GM18511 (cell line): ENCODE measurements at regions not wholly inside any gene's neighbourhood (a gene's known extent, or its start where the extent isn't known, plus 50 kb on each side); places are given as distances from the start of the nearest gene placed in this dataset.

Experiments
- ATAC-seq: cut with Tn5 transposase; IDR thresholded peaks from one replicate; pipeline ENCODE4 v1.9.1; 2021; ENCODE audit warnings: mild to moderate bottlenecking, moderate library complexity; ENCODE audit not compliant: unreplicated experiment

- no peak for ATAC-seq
These were observed 193.6 kb upstream of the CARD18 start for GRCh38 chr11:105333153-105333552.

GRCh38 chr11:105332171-105332570 lies 192.6 kb upstream of the CARD18 start:
- no peak for ATAC-seq

DNA sequence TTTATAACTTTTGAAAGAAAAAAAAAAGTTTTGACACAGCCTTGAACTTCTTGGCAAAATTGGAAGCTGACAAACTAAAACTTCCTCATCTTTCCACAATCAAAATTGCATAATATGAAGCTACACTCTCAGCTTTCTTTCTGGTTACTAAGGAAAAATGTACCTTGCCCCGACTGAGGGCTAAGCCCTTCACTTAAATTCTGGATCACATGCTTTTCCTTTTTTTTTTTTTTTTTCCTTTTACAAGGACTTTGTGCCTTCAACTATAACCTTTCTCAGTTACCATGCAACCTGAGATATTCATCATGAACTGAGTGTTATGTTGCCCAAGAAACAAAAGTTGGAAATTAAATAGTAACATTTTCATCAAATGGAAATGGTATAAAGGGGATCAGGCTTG lies 188.5 kb upstream of the CARD18 start:
- no peak for ATAC-seq

DNA sequence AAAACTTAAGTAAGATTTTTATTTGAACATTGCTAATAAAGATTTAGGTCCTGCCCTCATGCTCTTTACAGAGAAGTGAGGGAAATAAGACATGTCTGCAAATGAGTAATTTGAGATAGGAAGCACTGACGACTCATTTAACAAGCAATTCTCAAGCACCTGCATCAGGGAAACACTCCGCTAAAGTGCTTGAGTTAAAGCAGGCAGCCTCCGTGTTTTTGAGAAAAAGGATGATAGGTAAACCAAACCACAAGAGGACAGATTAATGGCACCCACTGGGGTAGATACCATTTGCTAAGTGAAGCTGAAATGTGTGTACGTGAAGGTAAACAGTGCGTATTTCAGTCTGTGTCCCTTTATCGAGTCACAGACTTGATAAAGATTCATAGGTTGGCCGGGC lies 184.6 kb upstream of the CARD18 start:
- no peak for ATAC-seq

DNA sequence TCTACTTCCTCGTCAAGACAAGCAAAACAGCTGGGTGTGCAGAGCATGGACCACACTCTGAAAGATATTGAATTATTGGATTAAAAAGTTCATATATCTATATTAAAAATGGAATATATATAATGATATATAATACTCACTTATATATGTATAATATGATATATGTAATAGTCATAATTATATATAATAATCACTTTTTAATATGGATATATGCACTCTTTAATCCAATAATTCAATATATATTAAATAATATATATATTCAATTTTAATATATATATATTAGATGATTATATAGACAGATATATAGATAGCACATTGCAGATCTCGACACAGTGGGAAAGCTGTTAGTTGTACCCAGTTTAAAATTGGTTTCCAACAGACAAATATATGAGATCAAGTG lies 182.1 kb upstream of the CARD18 start:
- no peak for ATAC-seq

- ATAC-seq, result no peak
These were observed 175.7 kb upstream of the CARD18 start for GRCh38 chr11:105315287-105315686.

- ATAC-seq, result no peak
These were observed 172.7 kb upstream of the CARD18 start for GRCh38 chr11:105312266-105312665.

GRCh38 chr11:105298630-105299029 lies 159.1 kb upstream of the CARD18 start:
- ATAC-seq, result no peak

- ATAC-seq, result no peak
These were observed 158.6 kb upstream of the CARD18 start for GRCh38 chr11:105298174-105298573.

DNA sequence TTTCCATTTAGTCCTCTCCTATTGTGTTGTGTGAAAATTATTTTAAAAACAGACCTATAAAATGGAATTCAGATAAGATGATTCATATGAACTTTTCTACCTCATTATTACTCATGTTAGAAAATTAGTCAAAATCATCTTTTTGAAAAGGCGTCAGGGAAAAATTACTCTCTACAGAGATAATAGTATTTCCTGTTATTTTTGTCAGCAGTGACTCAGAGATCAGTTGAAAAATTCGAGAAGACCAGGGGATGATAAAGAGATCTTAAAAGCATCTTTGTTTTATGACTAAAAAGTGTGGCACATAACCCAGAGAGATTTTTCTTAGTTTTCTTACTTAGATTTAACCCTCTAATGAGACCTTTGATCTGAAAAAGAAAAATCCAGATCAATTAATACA lies 157.9 kb upstream of the CARD18 start:
- ATAC-seq, result no peak

DNA sequence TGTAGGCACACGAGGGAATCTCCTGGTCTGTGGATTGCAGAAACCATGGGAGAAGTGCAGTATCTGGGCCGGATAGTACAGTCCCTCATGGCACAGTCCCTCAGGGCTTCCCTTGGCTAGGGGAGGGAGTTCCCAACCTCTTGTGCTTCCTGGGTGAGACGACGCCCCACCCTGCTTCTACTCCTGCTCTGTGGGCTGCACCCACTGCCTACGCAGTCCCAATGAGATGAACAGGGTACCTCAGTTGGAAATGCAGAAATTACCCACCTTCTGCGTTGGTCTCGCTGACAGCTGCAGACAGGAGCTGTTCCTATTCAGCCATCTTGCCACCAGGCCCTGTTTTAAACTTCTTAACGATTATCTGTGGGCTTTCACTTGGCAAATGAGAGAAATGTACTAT lies 157.2 kb upstream of the CARD18 start:
- no peak for ATAC-seq

DNA sequence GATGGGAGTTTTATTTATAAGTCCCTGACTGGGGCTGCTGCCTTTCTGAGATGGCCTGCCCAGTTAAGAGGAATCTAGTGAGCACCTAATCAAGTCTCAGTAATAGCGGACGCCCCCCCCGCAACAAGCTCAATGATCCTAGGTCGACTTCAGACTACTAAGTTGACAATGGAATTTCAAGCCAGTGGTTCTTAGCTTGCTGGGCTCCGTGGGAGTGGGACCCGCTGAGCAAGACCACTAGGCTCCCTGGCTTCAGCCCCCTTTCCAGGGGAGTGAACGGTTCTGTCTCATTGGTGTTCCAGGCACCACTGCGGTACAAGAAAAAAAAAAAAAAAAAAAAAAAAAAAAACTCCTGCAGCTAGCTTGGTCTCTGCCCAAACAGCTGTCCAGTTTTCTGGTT lies 156.8 kb upstream of the CARD18 start:
- no peak for ATAC-seq

GRCh38 chr11:105282658-105283057 lies 143.1 kb upstream of the CARD18 start:
- ATAC-seq, result no peak

GRCh38 chr11:105274631-105275030 lies 135.1 kb upstream of the CARD18 start:
- no peak for ATAC-seq

DNA sequence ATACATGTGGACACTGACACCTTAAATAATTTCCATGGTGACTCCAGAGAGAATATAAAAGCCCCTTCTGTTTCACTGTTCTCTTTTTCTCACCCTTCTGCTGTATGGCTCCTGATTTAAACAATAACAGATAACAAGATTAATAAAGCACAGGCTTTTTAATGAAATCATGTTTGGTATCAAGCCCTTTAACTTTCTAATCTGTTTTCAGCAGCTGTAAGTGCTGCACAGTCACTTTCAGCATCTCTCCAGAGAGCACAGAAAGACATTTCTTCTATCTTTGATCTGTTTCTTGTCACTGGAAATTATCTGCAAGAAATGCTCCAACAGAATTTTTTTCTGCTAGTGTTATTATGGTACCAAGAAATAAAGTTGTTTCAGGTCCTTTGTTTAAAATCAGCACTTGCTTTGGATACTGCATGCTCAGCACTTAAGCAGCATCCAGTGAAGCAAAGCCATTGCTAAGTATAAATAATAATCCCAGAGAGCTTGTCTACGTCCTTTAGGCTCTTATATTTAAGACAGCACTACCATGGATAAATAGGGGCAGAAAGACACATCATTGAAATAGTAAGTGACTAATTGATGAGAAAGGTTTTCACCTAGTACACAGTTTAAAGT lies 134.2 kb upstream of the CARD18 start:
- ATAC-seq, result no peak

DNA sequence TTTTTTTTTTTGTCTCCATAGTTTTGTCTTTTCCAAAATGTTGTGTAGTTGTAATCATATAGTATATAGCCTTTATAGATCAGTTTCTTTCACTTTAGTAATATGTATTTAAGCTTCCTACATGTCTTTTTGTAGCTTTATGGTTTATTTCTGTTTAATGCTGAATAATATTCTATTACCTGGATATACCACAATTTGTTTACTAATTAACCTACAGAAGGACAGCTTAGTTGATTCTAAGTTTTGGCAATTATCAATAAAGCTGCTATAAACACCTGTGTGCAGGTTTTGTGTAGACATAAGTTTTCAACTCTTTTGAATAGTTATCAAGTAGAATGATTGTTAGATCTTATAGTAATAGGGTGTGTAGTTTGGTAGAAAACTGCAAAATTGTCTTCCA lies 130.3 kb upstream of the CARD18 start:
- no peak for ATAC-seq

- no peak for ATAC-seq
These were observed 129.0 kb upstream of the CARD18 start for GRCh38 chr11:105268404-105269062.

- ATAC-seq, result no peak
These were observed 126.3 kb upstream of the CARD18 start for GRCh38 chr11:105265845-105266244.

GRCh38 chr11:105260976-105261375 lies 121.4 kb upstream of the CARD18 start:
- ATAC-seq, result no peak

DNA sequence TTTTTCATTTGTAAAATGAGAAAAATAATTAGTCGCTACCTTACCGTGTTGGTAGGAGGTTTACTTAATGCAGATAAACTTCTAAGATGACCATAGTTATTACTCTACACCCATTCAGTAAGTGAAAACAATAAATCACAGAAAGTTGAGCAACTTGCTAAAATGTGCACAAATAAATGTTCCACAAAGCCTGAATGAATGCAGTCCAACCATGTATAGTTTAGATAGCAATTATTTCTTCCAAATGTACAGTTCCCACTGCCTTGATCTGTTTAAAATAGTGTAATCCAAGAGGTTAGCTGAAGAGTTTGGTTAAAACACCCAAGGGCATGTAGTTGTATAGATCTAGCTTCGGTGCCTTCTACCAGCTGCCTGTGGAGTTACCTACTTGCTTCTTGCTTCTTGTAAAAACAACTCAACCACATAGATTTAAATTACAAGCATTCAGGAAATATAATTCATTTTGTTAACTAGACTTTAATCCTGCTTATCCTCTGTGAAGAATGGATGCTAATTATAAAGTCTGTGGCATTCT lies 106.3 kb upstream of the CARD18 start:
- ATAC-seq, result no peak

- no peak for ATAC-seq
These were observed 104.7 kb upstream of the CARD18 start for GRCh38 chr11:105244160-105244825.

- no peak for ATAC-seq
These were observed 101.6 kb upstream of the CARD18 start for GRCh38 chr11:105241136-105241535.
